IMR-90 (cell line): ENCODE measurements at regions not wholly inside any gene's neighbourhood (a gene's known extent, or its start where the extent isn't known, plus 50 kb on each side); places are given as distances from the start of the nearest gene placed in this dataset.

Experiments
- ATAC-seq: fragments of 200-7000 bp; cut with Tn5 transposase; 2 replicates; pipeline ENCODE4 v1.9.1; 2020; ENCODE audit warnings: low read depth, mild to moderate bottlenecking, moderate library complexity
- BruUV-seq: library from RNA; stranded (reverse); fragments of 400-500 nt; replicated peaks from 2 replicates; lab custom pipeline; 2021; lab: Mats Ljungman, UMichigan
- CTCF ChIA-PET: fragments of 300-600 bp; formaldehyde crosslinking; extraction: SDS; loops from one replicate; lab custom pipeline; 2021; ENCODE audit warnings: antibody characterized with exemption; lab: Yijun Ruan, JAX
- POLR2A ChIA-PET: fragments of 300-600 bp; sonication (Branson Sonifier 250); formaldehyde crosslinking; loops from one replicate; lab custom pipeline; 2022; ENCODE audit warnings: antibody characterized with exemption; ENCODE audit not compliant: unreplicated experiment; lab: Charles Lee
- DNase-seq: peaks from one replicate; pipeline ENCODE4 v3.0.0; 2013
- H2AFZ ChIP-seq: replicated peaks from 2 replicates; pipeline ENCODE3; 2013; ENCODE audit warnings: low read length, mild to moderate bottlenecking; ENCODE audit not compliant: poor library complexity
- H2AK5ac ChIP-seq: 2 replicates; pipeline ENCODE4 v1.6.1; 2013; ENCODE audit warnings: low read depth, low read length, inconsistent platforms
- H2AK9ac ChIP-seq: replicated peaks from 2 replicates; pipeline ENCODE3; 2013; ENCODE audit warnings: mild to moderate bottlenecking, low read depth, low read length, moderate library complexity; ENCODE audit not compliant: poor library complexity
- H2BK120ac ChIP-seq: 2 replicates; pipeline ENCODE4 v1.6.1; 2013; ENCODE audit warnings: low read depth, low read length, inconsistent platforms
- H2BK15ac ChIP-seq: 3 replicates; pipeline ENCODE4 v1.6.1; 2013; ENCODE audit warnings: low read depth, low read length, inconsistent platforms
- H2BK20ac ChIP-seq: 2 replicates; pipeline ENCODE4 v1.6.1; 2013; ENCODE audit warnings: low read depth, mild to moderate bottlenecking, inconsistent platforms, low read length, moderate library complexity
- H2BK5ac ChIP-seq: 2 replicates; pipeline ENCODE4 v1.6.1; 2013; ENCODE audit warnings: mild to moderate bottlenecking, low read depth, low read length, inconsistent platforms; ENCODE audit not compliant: poor library complexity, severe bottlenecking
- H3K14ac ChIP-seq: replicated peaks from 2 replicates; pipeline ENCODE4 v1.6.1; 2013; ENCODE audit warnings: low read depth, low read length, inconsistent platforms
- H3K18ac ChIP-seq: 2 replicates; pipeline ENCODE4 v1.6.1; 2013; ENCODE audit warnings: low read depth, low read length, control low read depth
- H3K23ac ChIP-seq: 2 replicates; pipeline ENCODE4 v1.6.1; 2013; ENCODE audit warnings: low read depth, low read length, inconsistent platforms
- H3K27ac ChIP-seq: 2 replicates; pipeline ENCODE4 v1.5.1; 2013; ENCODE audit warnings: mild to moderate bottlenecking, control low read depth, low read length; ENCODE audit not compliant: insufficient read depth
- H3K27me3 ChIP-seq: 2 replicates; pipeline ENCODE4 v1.6.1; 2013; ENCODE audit warnings: low read length; ENCODE audit not compliant: control insufficient read depth, insufficient read depth
- H3K36me3 ChIP-seq: 2 replicates; pipeline ENCODE4 v1.6.1; 2013; ENCODE audit warnings: low read length, mixed read lengths; ENCODE audit not compliant: control insufficient read depth, insufficient read depth
- H3K4ac ChIP-seq: 2 replicates; pipeline ENCODE4 v1.6.1; 2013; ENCODE audit warnings: low read depth, low read length, inconsistent platforms
- H3K4me1 ChIP-seq: 2 replicates; pipeline ENCODE4 v1.6.1; 2013; ENCODE audit warnings: low read length, mixed read lengths; ENCODE audit not compliant: control insufficient read depth, insufficient read depth
- H3K4me2 ChIP-seq: 2 replicates; pipeline ENCODE4 v1.6.1; 2013; ENCODE audit warnings: low read depth, mild to moderate bottlenecking, control low read depth, low read length, moderate library complexity
- H3K4me3 ChIP-seq: 2 replicates; pipeline ENCODE4 v1.5.1; 2013; ENCODE audit warnings: low read depth, mild to moderate bottlenecking, control low read depth, low read length, moderate library complexity; ENCODE audit not compliant: insufficient read depth
- H3K56ac ChIP-seq: 2 replicates; pipeline ENCODE4 v1.6.1; 2013; ENCODE audit warnings: low read length, inconsistent platforms; ENCODE audit not compliant: insufficient read depth; ENCODE audit errors: extremely low read depth
- H3K79me1 ChIP-seq, 2 experiments: 2 replicates each; pipeline ENCODE4 v1.6.1; 2013; ENCODE audit warnings: low read length in 2 of 2, inconsistent platforms in 1 of 2, low read depth in 1 of 2
- H3K9ac ChIP-seq: 2 replicates; pipeline ENCODE4 v1.6.1; 2013; ENCODE audit warnings: low read depth, low read length, control low read depth
- H3K9me1 ChIP-seq: 2 replicates; pipeline ENCODE4 v1.6.1; 2013; ENCODE audit warnings: low read length, inconsistent platforms; ENCODE audit not compliant: insufficient read depth
- H3K9me3 ChIP-seq: 2 replicates; pipeline ENCODE4 v1.6.1; 2013; ENCODE audit warnings: low read length; ENCODE audit not compliant: control insufficient read depth, insufficient read depth
- H4K20me1 ChIP-seq: 2 replicates; pipeline ENCODE4 v1.6.1; 2013; ENCODE audit warnings: low read length, inconsistent platforms; ENCODE audit not compliant: insufficient read depth
- H4K5ac ChIP-seq: 2 replicates; pipeline ENCODE4 v1.6.1; 2013; ENCODE audit warnings: mild to moderate bottlenecking, low read depth, low read length, control low read depth
- H4K8ac ChIP-seq, 2 experiments: 2 replicates each; pipeline ENCODE4 v1.6.1; 2013; ENCODE audit warnings: low read depth in 2 of 2, low read length in 2 of 2, control low read depth in 1 of 2, inconsistent platforms in 1 of 2
- H4K91ac ChIP-seq: 2 replicates; pipeline ENCODE4 v1.6.1; 2013; ENCODE audit warnings: low read depth, low read length, inconsistent platforms; ENCODE audit not compliant: insufficient read depth
- CHD1 ChIP-seq: IDR thresholded peaks from 2 replicates; pipeline ENCODE4 v1.6.1; 2012; ENCODE audit warnings: low read depth, low read length, improper control_type of control experiment
- WGBS, 2 experiments: methylation state at CpG; one replicate each; pipeline versions ENCODE4 v1.1.5 to v1.1.7; 2013; ENCODE audit warnings: missing lambda C conversion rate in 2 of 2; ENCODE audit not compliant: insufficient read length in 1 of 2; ENCODE audit errors: extremely low coverage in 2 of 2; 5-methylcytosine and 5-hydroxymethylcytosine counted together
- dilution Hi-C: fragments of 300-500 bp; cut with HindIII; formaldehyde crosslinking; loops from one replicate; pipeline ENCODE4 v1.14.3; 2018; ENCODE audit warnings: low sequenced_read_pairs; ENCODE audit not compliant: unreplicated experiment
- in situ Hi-C: fragments of 300-500 bp; cut with MboI; formaldehyde crosslinking; loops from 3 replicates; pipeline ENCODE4 v1.14.3; 2019; ENCODE audit warnings: low sequenced_read_pairs, inconsistent platforms, mixed read lengths
- intact Hi-C: fragments of 100-400 bp; cut with micrococcal nuclease; formaldehyde crosslinking; loops from 2 replicates; pipeline ENCODE4 v1.10.0; 2022
- TF ChIP-seq, protein P1 (sequence below): conservative IDR thresholded peaks from 2 replicates; pipeline ENCODE4 v1.5.1; 2012; ENCODE audit warnings: mild to moderate bottlenecking, low read depth, low read length, improper control_type of control experiment

DNA sequence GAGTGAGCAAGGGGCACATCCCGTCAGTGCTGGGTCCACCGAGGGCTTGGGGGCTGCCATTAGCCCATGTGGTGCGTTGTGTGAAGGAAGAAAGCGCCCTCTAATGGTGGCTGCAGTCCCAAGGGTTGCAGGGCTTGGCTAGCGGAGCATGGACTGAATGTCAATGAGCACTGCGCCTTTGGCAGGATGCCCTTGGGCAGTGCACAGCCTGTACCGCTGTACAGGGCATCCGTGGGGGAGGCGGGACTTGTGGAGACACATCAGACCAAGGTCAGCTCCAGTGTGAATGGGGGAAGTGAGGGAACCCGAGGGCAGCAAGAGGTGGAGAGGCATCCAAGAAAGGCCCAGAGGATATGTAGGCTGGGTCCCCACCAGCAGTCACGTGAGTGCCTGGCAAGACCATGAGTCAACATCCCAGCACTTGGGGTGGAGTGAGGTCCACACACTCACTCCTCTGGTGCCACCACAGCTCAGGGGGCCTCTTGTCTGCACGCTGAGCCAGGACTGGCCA is 75.5 kb upstream of the MED9 start:
- H4K91ac ChIP-seq, result no peak overlapping the region
- H2AK5ac ChIP-seq, result peak overlapping the region; percentile 13; the same call in 1 of the 2 replicates
- H3K14ac ChIP-seq, result no peak overlapping the region
- intact Hi-C loops (no loop called here), in situ Hi-C loops (loop anchor here (5.0 kb wide), 1 partner anchor 51 kb away; no protein-coding TSS in a partner anchor), dilution Hi-C loops (no loop called here)
- no peak overlapping the region for H2AK9ac ChIP-seq
- no peaks in the 10 kb centered on the region for H3K27me3 ChIP-seq
- H3K9ac ChIP-seq, result no peak overlapping the region
- H2AFZ ChIP-seq, result peak overlapping the region; percentile 71
- H3K4me1 ChIP-seq, result peaks cover 11% of the 10 kb centered on the region
- H4K8ac ChIP-seq, result no peak overlapping the region
- H3K56ac ChIP-seq, result no peak overlapping the region
- no peaks in the 10 kb centered on the region for H4K20me1 ChIP-seq
- H3K79me1 ChIP-seq, result no peaks in the 10 kb centered on the region
- H3K27ac ChIP-seq, result no peak overlapping the region
- CTCF ChIA-PET, result no interaction called here
- BruUV-seq, result no TSS peak
- H4K5ac ChIP-seq, result no peak overlapping the region
- 63% methylated on average over 5 of the region's 12 CpGs; no CpG with 5 or more reads in 1 of the 2 experiments for WGBS, 2 experiments
- no peaks in the 10 kb centered on the region for H3K9me3 ChIP-seq
- H2BK15ac ChIP-seq, result no peak overlapping the region; the same call in 2 of the 3 replicates
- no peak overlapping the region for H2BK5ac ChIP-seq
- H3K4me3 ChIP-seq, result no peak overlapping the region
- TF ChIP-seq CHD1, result no peak
- TF ChIP-seq, protein P1, sequence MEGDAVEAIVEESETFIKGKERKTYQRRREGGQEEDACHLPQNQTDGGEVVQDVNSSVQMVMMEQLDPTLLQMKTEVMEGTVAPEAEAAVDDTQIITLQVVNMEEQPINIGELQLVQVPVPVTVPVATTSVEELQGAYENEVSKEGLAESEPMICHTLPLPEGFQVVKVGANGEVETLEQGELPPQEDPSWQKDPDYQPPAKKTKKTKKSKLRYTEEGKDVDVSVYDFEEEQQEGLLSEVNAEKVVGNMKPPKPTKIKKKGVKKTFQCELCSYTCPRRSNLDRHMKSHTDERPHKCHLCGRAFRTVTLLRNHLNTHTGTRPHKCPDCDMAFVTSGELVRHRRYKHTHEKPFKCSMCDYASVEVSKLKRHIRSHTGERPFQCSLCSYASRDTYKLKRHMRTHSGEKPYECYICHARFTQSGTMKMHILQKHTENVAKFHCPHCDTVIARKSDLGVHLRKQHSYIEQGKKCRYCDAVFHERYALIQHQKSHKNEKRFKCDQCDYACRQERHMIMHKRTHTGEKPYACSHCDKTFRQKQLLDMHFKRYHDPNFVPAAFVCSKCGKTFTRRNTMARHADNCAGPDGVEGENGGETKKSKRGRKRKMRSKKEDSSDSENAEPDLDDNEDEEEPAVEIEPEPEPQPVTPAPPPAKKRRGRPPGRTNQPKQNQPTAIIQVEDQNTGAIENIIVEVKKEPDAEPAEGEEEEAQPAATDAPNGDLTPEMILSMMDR, result 0 out of 2 replicates have a peak, but pooled peaks have one; percentile 5
- no peak overlapping the region for H3K18ac ChIP-seq
- H3K23ac ChIP-seq, result no peak overlapping the region
- no peak overlapping the region for H3K4me2 ChIP-seq
- H3K9me1 ChIP-seq, result peaks cover 9% of the 10 kb centered on the region
- ATAC-seq (no peak), DNase-seq (no peak)
- H2BK120ac ChIP-seq, result no peak overlapping the region; the same call in 1 of the 2 replicates
- H3K36me3 ChIP-seq, result no peaks in the 10 kb centered on the region
- POLR2A ChIA-PET, result no interaction called here
- no peak overlapping the region for H2BK20ac ChIP-seq
- no peak overlapping the region for H3K4ac ChIP-seq
